A549 (cell line): ENCODE measurements at regions not wholly inside any gene's neighbourhood (a gene's known extent, or its start where the extent isn't known, plus 50 kb on each side); places are given as distances from the start of the nearest gene placed in this dataset.

Experiments
- CBX2 ChIP-seq: fragments of 200-600 bp; sonication (generic); IDR thresholded peaks from 2 replicates; pipeline ENCODE4 v1.6.1; 2016; ENCODE audit warnings: low read depth, mild to moderate bottlenecking, borderline replicate concordance
- CBX8 ChIP-seq: fragments of 200-600 bp; sonication (generic); IDR thresholded peaks from 2 replicates; pipeline ENCODE4 v1.6.1; 2016
- CHD4 ChIP-seq: fragments of 200-600 bp; sonication (generic); IDR thresholded peaks from 2 replicates; pipeline ENCODE4 v1.6.1; 2016; ENCODE audit warnings: antibody characterized with exemption, mild to moderate bottlenecking, borderline replicate concordance
- CTCF ChIP-seq: fragments of >200 bp; sonication (Bioruptor Twin); formaldehyde crosslinking; IDR thresholded peaks from 3 replicates; pipeline ENCODE4 v1.5.1; 2016
- HDAC2 ChIP-seq: fragments of 200-600 bp; sonication (generic); IDR thresholded peaks from 2 replicates; pipeline ENCODE4 v1.6.1; 2016
- MAX ChIP-seq: IDR thresholded peaks from 2 replicates; pipeline ENCODE4 v1.6.1; 2012
- POLR2A ChIP-seq: IDR thresholded peaks from 2 replicates; pipeline ENCODE4 v1.6.1; 2012; ENCODE audit warnings: mild to moderate bottlenecking, low read length
- RCOR1 ChIP-seq: fragments of 150-350 bp; IDR thresholded peaks from 2 replicates; pipeline ENCODE4 v1.6.1; 2014; ENCODE audit warnings: antibody characterized with exemption, low read length, low read depth
- REST ChIP-seq: fragments of 200-600 bp; sonication (generic); IDR thresholded peaks from 2 replicates; pipeline ENCODE4 v1.6.1; 2016; ENCODE audit warnings: antibody characterized with exemption, mild to moderate bottlenecking, moderate library complexity
- USF2 ChIP-seq: fragments of 450-650 bp; IDR thresholded peaks from 2 replicates; pipeline ENCODE4 v1.6.1; 2014; ENCODE audit warnings: antibody characterized with exemption

GRCh38 chr6:103910018-103910417, 949.7 kb downstream of the HACE1 start:
- TF ChIP-seq POLR2A (no peak), CHD4 (no peak), HDAC2 (no peak), USF2 (no peak), CTCF (no peak), CBX2 (no peak), MAX (no peak), CBX8 (no peak), REST (no peak), RCOR1 (no peak)
